NCI-H2196 (cell line): ENCODE measurements at regions not wholly inside any gene's neighbourhood (a gene's known extent, or its start where the extent isn't known, plus 50 kb on each side); places are given as distances from the start of the nearest gene placed in this dataset.
A peak's percentile ranks its signal among the peaks of the same experiment; 100 is the strongest.

Source experiments
- DNase-seq: peaks from one replicate; lab custom pipeline; 2025; ENCODE audit not compliant: unreplicated experiment; lab: John Stamatoyannopoulos, UW

- peak; percentile 14 for DNase-seq
Observed at GRCh38 chr15:29208836-29209235, 60.8 kb downstream of the NSMCE3 start.

GRCh38 chr15:29208352-29208751 lies 61.3 kb downstream of the NSMCE3 start:
- DNase-seq: peak; percentile 26

- DNase-seq: no peak
Observed at GRCh38 chr15:29207758-29208108, 61.9 kb downstream of the NSMCE3 start.

- DNase-seq: no peak
Observed at GRCh38 chr15:29207027-29207757, 62.4 kb downstream of the NSMCE3 start.

DNA sequence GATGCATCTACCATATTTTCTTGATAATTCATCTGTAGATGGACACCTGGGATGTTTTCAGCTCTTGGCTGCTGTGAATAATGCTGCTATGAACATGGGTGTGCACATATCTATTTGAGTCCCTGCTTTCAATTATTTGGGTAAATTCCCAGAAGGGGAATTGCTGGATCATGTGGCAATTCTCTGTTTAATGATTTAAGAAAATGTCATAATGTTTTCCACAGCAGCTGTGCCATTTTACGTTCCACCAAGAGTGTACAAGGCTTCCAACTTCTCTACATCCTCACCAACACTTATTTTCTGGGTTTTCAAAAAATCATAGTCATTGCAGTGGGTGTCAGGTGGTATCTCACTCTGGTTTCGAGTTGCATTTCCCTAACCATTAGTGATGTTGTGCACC lies 64.4 kb downstream of the NSMCE3 start:
- no peak for DNase-seq

GRCh38 chr15:29204369-29204755 lies 65.3 kb downstream of the NSMCE3 start:
- no peak for DNase-seq

- DNase-seq: no peak
Observed at GRCh38 chr15:29203718-29204368, 65.8 kb downstream of the NSMCE3 start.

GRCh38 chr15:29196722-29197121 lies 72.9 kb downstream of the NSMCE3 start:
- no peak for DNase-seq

GRCh38 chr15:29196290-29196689 lies 73.3 kb downstream of the NSMCE3 start:
- DNase-seq: no peak

DNA sequence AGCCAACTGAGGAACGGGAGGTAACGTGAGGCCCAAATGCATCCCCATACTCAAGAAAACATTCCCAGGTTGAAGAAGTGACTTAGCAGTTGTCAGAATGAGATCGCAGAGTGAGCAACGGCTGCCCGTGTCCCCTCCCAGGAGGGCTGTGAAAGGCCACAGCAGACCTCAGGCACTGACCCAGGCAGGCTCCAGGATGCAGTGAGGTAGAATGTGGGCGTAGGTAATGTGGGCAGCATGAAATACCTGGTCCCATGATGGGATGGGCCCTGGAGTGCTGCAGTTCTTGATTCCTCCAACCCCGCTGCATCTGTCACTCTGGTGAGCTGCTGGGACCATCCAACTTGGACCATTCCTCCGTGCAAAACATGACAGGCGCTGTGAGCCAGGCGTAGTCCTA lies 74.8 kb downstream of the NSMCE3 start:
- DNase-seq: no peak

DNA sequence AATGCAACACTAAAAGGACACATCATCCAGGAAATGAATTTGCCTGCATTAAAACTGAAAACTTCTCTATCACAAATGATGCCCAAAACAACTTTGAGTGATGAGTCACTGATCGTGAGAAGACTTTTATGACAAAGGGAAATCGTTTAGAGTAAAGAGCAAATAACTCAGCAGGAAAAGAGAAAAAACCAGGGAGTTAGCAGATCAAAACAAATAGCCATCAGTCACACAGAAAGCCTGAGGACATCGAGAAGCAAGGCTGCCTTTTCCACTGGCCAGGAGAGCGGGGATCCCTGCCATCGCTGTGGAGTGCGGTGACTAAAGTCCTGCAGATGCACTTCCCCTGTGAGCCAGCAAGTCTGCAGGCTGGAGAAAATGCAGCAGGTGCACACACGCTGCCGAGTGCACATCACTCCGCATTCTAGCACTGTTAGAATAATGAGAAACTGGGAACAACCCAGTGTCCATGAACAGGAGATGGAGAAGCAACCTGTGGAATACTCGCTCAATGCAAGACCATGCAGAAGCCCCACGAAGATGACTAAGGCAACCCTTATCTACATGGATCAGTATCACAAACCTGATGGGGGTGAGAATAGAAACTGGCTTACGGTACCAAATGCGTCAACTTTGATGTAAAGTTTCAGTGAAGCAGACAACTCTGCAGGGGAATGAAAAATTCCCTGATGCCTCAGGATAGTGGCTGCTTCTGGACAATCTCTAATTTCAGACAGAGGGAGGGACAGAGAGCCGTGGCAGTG lies 86.4 kb downstream of the NSMCE3 start:
- no peak for DNase-seq

- DNase-seq: no peak
Observed at GRCh38 chr15:29182590-29182989, 87.0 kb downstream of the NSMCE3 start.

DNA sequence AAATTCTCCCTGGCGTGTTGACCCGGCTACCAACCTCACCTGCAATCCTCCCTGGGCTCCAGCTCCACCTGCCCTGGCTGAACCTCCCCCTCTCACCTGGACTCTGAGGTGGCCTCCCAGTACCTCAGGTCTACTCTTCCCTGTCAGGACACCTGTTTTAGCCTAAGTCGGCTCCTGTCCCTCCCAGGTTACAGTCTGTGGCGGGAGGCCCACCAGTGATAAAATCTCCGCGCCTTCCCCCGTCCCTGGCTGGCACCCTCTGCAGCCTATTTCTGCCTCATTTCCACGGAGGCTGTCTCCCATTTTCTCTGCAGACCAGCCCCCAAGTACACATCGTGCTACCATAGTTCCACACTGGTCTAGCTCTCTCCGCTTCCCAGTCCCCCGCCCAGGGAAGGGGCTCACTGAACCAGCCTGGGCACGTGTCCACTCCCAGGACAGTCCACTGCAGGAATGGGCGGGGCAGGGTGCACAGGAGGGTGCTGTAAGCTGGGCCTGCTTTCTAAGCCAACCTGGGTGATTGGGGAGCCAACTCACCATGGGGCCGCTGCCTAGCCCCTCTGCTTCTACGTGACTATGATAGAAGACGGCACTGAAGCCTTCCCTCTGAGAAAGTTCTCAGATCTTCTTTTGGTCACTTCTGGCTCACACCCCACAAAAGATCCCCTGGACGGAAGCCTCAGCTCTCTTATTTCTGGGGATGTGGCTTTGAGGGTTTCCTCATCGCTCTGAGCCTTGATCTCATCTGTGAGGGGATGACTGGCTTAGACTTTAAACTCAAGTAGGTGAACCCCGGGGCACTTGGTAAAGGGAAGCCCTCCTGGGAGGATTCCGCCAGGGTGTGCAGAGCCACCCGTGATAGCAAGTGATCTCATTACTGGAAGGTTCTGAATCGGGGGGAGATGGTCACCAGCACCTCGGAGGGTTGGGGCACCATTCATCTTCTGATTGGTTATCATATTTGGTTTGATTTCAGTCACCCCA lies 96.6 kb downstream of the NSMCE3 start:
- DNase-seq: no peak

- DNase-seq: no peak
Observed at GRCh38 chr15:29170521-29170920, 99.1 kb downstream of the NSMCE3 start.
